Ectodermal cell (in vitro differentiated cells): ENCODE measurements at regions not wholly inside any gene's neighbourhood (a gene's known extent, or its start where the extent isn't known, plus 50 kb on each side); places are given as distances from the start of the nearest gene placed in this dataset.
"Not testable (repeated sequence)": the region's sequence is repeated elsewhere in the genome, so short reads cannot be mapped to it uniquely, and the experiment has no call there.

Experiments
- H3K27ac ChIP-seq: 2 replicates; pipeline ENCODE4 v1.7.0; 2013; ENCODE audit warnings: mild to moderate bottlenecking, low read depth, low read length; ENCODE audit not compliant: insufficient read depth, poor library complexity, severe bottlenecking
- H3K27me3 ChIP-seq: 2 replicates; pipeline ENCODE4 v1.7.0; 2013; ENCODE audit warnings: mild to moderate bottlenecking, low read length; ENCODE audit not compliant: insufficient read depth, control insufficient read depth, poor library complexity, severe bottlenecking
- H3K36me3 ChIP-seq: one replicate; pipeline ENCODE4 v1.7.0; 2013; ENCODE audit warnings: low read length; ENCODE audit not compliant: control insufficient read depth, insufficient read depth
- H3K4me1 ChIP-seq: one replicate; pipeline ENCODE4 v1.7.0; 2013; ENCODE audit warnings: low read length; ENCODE audit not compliant: control insufficient read depth, insufficient read depth
- H3K4me3 ChIP-seq: 2 replicates; pipeline ENCODE4 v1.7.0; 2013; ENCODE audit warnings: low read depth, low read length, control low read depth; ENCODE audit not compliant: insufficient read depth
- H3K9me3 ChIP-seq: 2 replicates; pipeline ENCODE4 v1.7.0; 2013; ENCODE audit warnings: mild to moderate bottlenecking, low read length, moderate library complexity; ENCODE audit not compliant: control insufficient read depth
- WGBS, 2 experiments: methylation state at CpG; one replicate each; pipeline ENCODE4 v1.1.7; 2013; ENCODE audit warnings: missing lambda C conversion rate in 2 of 2; 5-methylcytosine and 5-hydroxymethylcytosine counted together

GRCh38 chr1:215418876-215419447, 148.1 kb upstream of the KCTD3 start:
- Histone ChIP-seq H3K36me3 (no peaks in the 10 kb centered on the region), H3K4me3 (no peak overlapping the region), H3K27ac (no peak overlapping the region), H3K27me3 (no peaks in the 10 kb centered on the region), H3K4me1 (no peaks in the 10 kb centered on the region), H3K9me3 (no peaks in the 10 kb centered on the region)
- WGBS, 2 experiments, result 83 to 100% methylated on average over 2 of the region's 2 CpGs

GRCh38 chr1:215421744-215422143, 145.4 kb upstream of the KCTD3 start:
- no peaks in the 10 kb centered on the region for H3K4me1 ChIP-seq
- 100% methylated on average over 1 of the region's 1 CpG; no CpG with 5 or more reads in 1 of the 2 experiments for WGBS, 2 experiments
- no peaks in the 10 kb centered on the region for H3K36me3 ChIP-seq

GRCh38 chr1:215423288-215423687, 143.8 kb upstream of the KCTD3 start:
- Histone ChIP-seq H3K27ac (no peak overlapping the region), H3K36me3 (no peaks in the 10 kb centered on the region), H3K9me3 (no peaks in the 10 kb centered on the region), H3K4me3 (no peak overlapping the region), H3K4me1 (no peaks in the 10 kb centered on the region), H3K27me3 (no peaks in the 10 kb centered on the region)
- WGBS, 2 experiments, result 76 to 92% methylated on average over 2 of the region's 2 CpGs

More at GRCh38 chr1:215421744-215422143, 145.4 kb upstream of the KCTD3 start:
- Histone ChIP-seq H3K9me3 (no peaks in the 10 kb centered on the region), H3K4me3 (no peak overlapping the region), H3K27ac (no peak overlapping the region), H3K27me3 (no peaks in the 10 kb centered on the region)

GRCh38 chr1:215425138-215425537, 142.0 kb upstream of the KCTD3 start:
- H3K9me3 ChIP-seq, result no peaks in the 10 kb centered on the region
- H3K27ac ChIP-seq, result no peak overlapping the region
- H3K4me3 ChIP-seq, result no peak overlapping the region
- WGBS, 2 experiments, result 96 to 97% methylated on average over 4 of the region's 4 CpGs
- no peaks in the 10 kb centered on the region for H3K4me1 ChIP-seq
- H3K36me3 ChIP-seq, result no peaks in the 10 kb centered on the region
- H3K27me3 ChIP-seq, result no peaks in the 10 kb centered on the region

- no peaks in the 10 kb centered on the region for H3K27me3 ChIP-seq
- no peak overlapping the region for H3K4me3 ChIP-seq
- H3K36me3 ChIP-seq, result no peaks in the 10 kb centered on the region
- no peaks in the 10 kb centered on the region for H3K4me1 ChIP-seq
- H3K27ac ChIP-seq, result no peak overlapping the region
- H3K9me3 ChIP-seq, result no peaks in the 10 kb centered on the region
These were observed 141.0 kb upstream of the KCTD3 start for GRCh38 chr1:215426101-215426500.

- 85 to 88% methylated on average over 6 of the region's 6 CpGs for WGBS, 2 experiments
- H3K9me3 ChIP-seq, H3K4me3 ChIP-seq, H3K27ac ChIP-seq, H3K4me1 ChIP-seq, H3K27me3 ChIP-seq, H3K36me3 ChIP-seq: not testable (repeated sequence)
These were observed 134.4 kb upstream of the KCTD3 start for GRCh38 chr1:215432483-215433227.

- Histone ChIP-seq H3K27me3 (no peaks in the 10 kb centered on the region), H3K9me3 (no peaks in the 10 kb centered on the region), H3K36me3 (no peaks in the 10 kb centered on the region), H3K27ac (no peak overlapping the region), H3K4me1 (no peaks in the 10 kb centered on the region), H3K4me3 (no peak overlapping the region)
- 90 to 91% methylated on average over 8 of the region's 8 CpGs for WGBS, 2 experiments
These were observed 133.9 kb upstream of the KCTD3 start for GRCh38 chr1:215433237-215433636.

GRCh38 chr1:215439549-215439948, 127.6 kb upstream of the KCTD3 start:
- no peak overlapping the region for H3K27ac ChIP-seq
- H3K4me1 ChIP-seq, result no peaks in the 10 kb centered on the region
- H3K36me3 ChIP-seq, result no peaks in the 10 kb centered on the region
- H3K9me3 ChIP-seq, result no peaks in the 10 kb centered on the region
- H3K27me3 ChIP-seq, result no peaks in the 10 kb centered on the region
- no peak overlapping the region for H3K4me3 ChIP-seq

GRCh38 chr1:215444715-215445414, 122.2 kb upstream of the KCTD3 start:
- Histone ChIP-seq H3K4me1 (no peaks in the 10 kb centered on the region), H3K27ac (no peak overlapping the region), H3K27me3 (no peaks in the 10 kb centered on the region), H3K36me3 (no peaks in the 10 kb centered on the region), H3K4me3 (no peak overlapping the region), H3K9me3 (no peaks in the 10 kb centered on the region)
- WGBS, 2 experiments, result 90 to 92% methylated on average over 2 of the region's 2 CpGs

- not testable (repeated sequence) for H3K4me3 ChIP-seq, H3K9me3 ChIP-seq, H3K27me3 ChIP-seq, H3K36me3 ChIP-seq, H3K27ac ChIP-seq, H3K4me1 ChIP-seq
- 85 to 90% methylated on average over 5 to 6 of the region's 6 CpGs for WGBS, 2 experiments
These were observed 119.1 kb upstream of the KCTD3 start for GRCh38 chr1:215448014-215448413.
